Effector memory CD8-positive, alpha-beta T cell (primary cell): ENCODE measurements at regions not wholly inside any gene's neighbourhood (a gene's known extent, or its start where the extent isn't known, plus 50 kb on each side); places are given as distances from the start of the nearest gene placed in this dataset.

Experiments
- ATAC-seq: fragments of 150-1000 bp; cut with Tn5 transposase; replicated peaks from 2 replicates; pipeline ENCODE4 v1.10.0; 2021; ENCODE audit warnings: mild to moderate bottlenecking, moderate library complexity
- DNase-seq, 3 experiments: peaks; one replicate each; pipeline ENCODE4 v3.0.0; 2021
- H3K27ac Mint-ChIP-seq, 2 donors: one replicate each; pipeline ENCODE4 v1.8.0; 2022; ENCODE audit warnings: mild to moderate bottlenecking in 2 of 2, mixed read lengths in 2 of 2, moderate library complexity in 2 of 2
- H3K27me3 Mint-ChIP-seq, 2 donors: one replicate each; pipeline ENCODE4 v1.8.0; 2022; ENCODE audit warnings: mixed read lengths in 2 of 2
- H3K36me3 Mint-ChIP-seq: one replicate; pipeline ENCODE4 v1.8.0; 2022; ENCODE audit warnings: mild to moderate bottlenecking, moderate library complexity, mixed read lengths; ENCODE audit not compliant: insufficient read depth
- H3K4me1 Mint-ChIP-seq, 2 donors: one replicate each; pipeline ENCODE4 v1.8.0; 2022; ENCODE audit warnings: low read depth in 2 of 2, mixed read lengths in 2 of 2
- H3K4me3 Mint-ChIP-seq, 2 donors: one replicate each; pipeline ENCODE4 v1.8.0; 2022; ENCODE audit warnings: mild to moderate bottlenecking in 2 of 2, mixed read lengths in 2 of 2, moderate library complexity in 2 of 2
- H3K9me3 Mint-ChIP-seq, 2 donors: one replicate each; pipeline ENCODE4 v1.8.0; 2022; ENCODE audit warnings: mixed read lengths in 2 of 2

GRCh38 chr5:93649234-93649900, 66.3 kb downstream of the NR2F1 start:
- Mint-ChIP-seq H3K4me3 (no peak overlapping the region), H3K36me3 (no peaks in the 10 kb centered on the region), H3K9me3 (no peaks in the 10 kb centered on the region), H3K27ac (no peak overlapping the region), H3K4me1 (peaks cover 4 to 9% of the 10 kb centered on the region in 2 donors), H3K27me3 (no peaks in the 10 kb centered on the region)
- ATAC-seq (no peak), DNase-seq (no peak)

- no peak overlapping the region for H3K4me3 Mint-ChIP-seq
- H3K27ac Mint-ChIP-seq, result no peak overlapping the region
- no peak for DNase-seq
- no peaks in the 10 kb centered on the region for H3K9me3 Mint-ChIP-seq
- H3K36me3 Mint-ChIP-seq, result no peaks in the 10 kb centered on the region
- ATAC-seq, result no peak
- H3K27me3 Mint-ChIP-seq, result no peaks in the 10 kb centered on the region
- H3K4me1 Mint-ChIP-seq, result peaks cover 0 to 2% of the 10 kb centered on the region in 2 donors
These were observed 61.7 kb downstream of the NR2F1 start for GRCh38 chr5:93644760-93645159.
